ENCODE measurements at regions not wholly inside any gene's neighbourhood (a gene's known extent, or its start where the extent isn't known, plus 50 kb on each side); places are given as distances from the start of the nearest gene placed in this dataset.

DNA sequence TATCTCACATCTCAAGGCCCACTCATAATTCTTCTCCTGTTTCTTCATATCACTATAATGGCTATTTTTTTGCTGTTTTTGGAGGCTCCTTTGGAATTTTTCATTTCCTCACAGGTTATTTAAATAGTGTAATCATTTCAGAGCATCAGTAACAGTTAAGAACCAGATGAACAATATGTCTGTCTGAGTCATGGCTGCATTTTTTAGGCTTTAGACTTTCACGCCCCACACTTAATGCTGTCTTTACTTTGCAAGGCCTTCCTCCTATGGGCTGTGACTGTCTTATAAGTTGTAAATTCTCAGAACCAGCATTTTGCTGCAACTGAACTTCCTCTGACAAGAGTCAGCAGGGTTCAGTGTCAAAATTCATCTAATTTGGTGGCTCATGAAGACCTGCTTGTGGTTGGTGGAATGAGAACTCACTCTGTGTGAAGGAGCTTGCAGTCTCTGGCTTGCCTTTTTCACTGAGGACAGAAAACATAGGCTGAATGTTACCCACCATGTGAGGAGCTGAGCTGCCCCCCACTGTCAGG lies 56.1 kb upstream of the NLGN4Y start:
- no peak overlapping the region for H4K91ac ChIP-seq (replicated peaks; ENCODE audit: insufficient read length, low read length)
- no peak overlapping the region for H4K5ac ChIP-seq (ENCODE audit: insufficient read length, low read depth, low read length)
- H3K4ac ChIP-seq (replicated peaks; ENCODE audit: insufficient read length, low read depth, low read length): no peak overlapping the region
- no peak overlapping the region for H3K9ac ChIP-seq (replicated peaks in 1 of 4; ENCODE audit: extremely low read depth in 1 of 4, low read depth in 3 of 4, low read length in 3 of 4)
- no peak overlapping the region for H2AK5ac ChIP-seq (ENCODE audit: low read depth, low read length)
- no peak overlapping the region for H3K4me2 ChIP-seq (ENCODE audit: insufficient read depth in 1 of 2, low read depth in 2 of 2, low read length in 2 of 2)
- H3K9me3 ChIP-seq (ENCODE audit: insufficient read depth in 2 of 2, low read depth in 1 of 2, low read length in 1 of 2): no peaks in the 10 kb centered on the region
- H3K18ac ChIP-seq (ENCODE audit: extremely low read depth, low read length): no peak overlapping the region
- no peaks in the 10 kb centered on the region for H3K79me1 ChIP-seq (ENCODE audit: low read depth, low read length)
- H4K20me1 ChIP-seq (replicated peaks in 1 of 2; ENCODE audit: control insufficient read depth in 1 of 2, insufficient read depth in 2 of 2, low read length in 2 of 2): no peaks in the 10 kb centered on the region
- ChIA-PET POLR2A (ENCODE audit: partially characterized antibody) (no interaction called here), CTCF (ENCODE audit: partially characterized antibody) (no interaction called here)
- no peak for FAIRE-seq
- H3K14ac ChIP-seq (ENCODE audit: insufficient read length): no peak overlapping the region
- H3K36me3 ChIP-seq (ENCODE audit: control insufficient read depth in 2 of 4, insufficient read depth in 4 of 4, low read length in 3 of 4): no peaks in the 10 kb centered on the region
- H2BK15ac ChIP-seq (ENCODE audit: low read length): no peak overlapping the region
- no peak overlapping the region for H2BK5ac ChIP-seq (ENCODE audit: low read depth, low read length)
- no peak overlapping the region for H4K8ac ChIP-seq (ENCODE audit: extremely low read depth, insufficient read depth, low read length)
- no peak overlapping the region for H3K4me3 ChIP-seq (ENCODE audit: extremely low read depth in 1 of 4, insufficient read depth in 2 of 4, low read depth in 3 of 4, low read length in 4 of 4)
- no peak overlapping the region for H2AFZ ChIP-seq (ENCODE audit: low read length)
- no peak overlapping the region for H2BK12ac ChIP-seq (ENCODE audit: low read depth, low read length)
- H3K23me2 ChIP-seq (ENCODE audit: low read depth, low read length): no peaks in the 10 kb centered on the region
- no peak overlapping the region for H3K27ac ChIP-seq (ENCODE audit: low read depth, low read length)
- H2BK120ac ChIP-seq (replicated peaks; ENCODE audit: low read depth, low read length): no peak overlapping the region
- H3K56ac ChIP-seq (replicated peaks; ENCODE audit: insufficient read length, low read depth, low read length): no peak overlapping the region
- no peak overlapping the region for H3K23ac ChIP-seq (ENCODE audit: insufficient read length)
- DNase-seq (ENCODE audit: low read depth in 1 of 2, low spot score in 2 of 2): no peak
- no peaks in the 10 kb centered on the region for H3K27me3 ChIP-seq (replicated peaks in 1 of 4; ENCODE audit: control insufficient read depth in 3 of 4, extremely low read depth in 1 of 4, insufficient read depth in 3 of 4, low read length in 3 of 4)
- no peaks in the 10 kb centered on the region for H3K79me2 ChIP-seq (ENCODE audit: control insufficient read depth in 1 of 2, insufficient read depth in 2 of 2, low read length in 2 of 2)
- H3K4me1 ChIP-seq (replicated peaks in 1 of 4; ENCODE audit: control insufficient read depth in 3 of 4, insufficient read depth in 4 of 4, low read length in 3 of 4): peaks cover 0 to 6% (median 1%) of the 10 kb centered on the region in 4 experiments; a peak in 2 of 7 replicates
- WGBS, 2 experiments (ENCODE audit: extremely low coverage in 1 of 2, insufficient coverage in 1 of 2, insufficient read length in 1 of 2, insufficient replicate concordance in 2 of 2, low coverage in 1 of 2, low lambda C conversion rate in 2 of 2, missing lambda C conversion rate in 1 of 2): 78% methylated on average over 1 of the region's 1 CpG; no CpG with 5 or more reads in 1 of the 2 experiments
- no peak overlapping the region for H2BK20ac ChIP-seq (ENCODE audit: low read length)
- TF ChIP-seq GTF2F1 (IDR thresholded peaks at IDR 0.05; ENCODE audit: borderline replicate concordance, low read depth, low read length): no peak
- TF ChIP-seq ZNF274 (IDR thresholded peaks at IDR 0.05; ENCODE audit: borderline replicate concordance, extremely low read depth, low read length): no peak
- TF ChIP-seq CHD1 (IDR thresholded peaks at IDR 0.05; ENCODE audit: low read depth, low read length): no peak
- TF ChIP-seq BCL11A (IDR thresholded peaks at IDR 0.05; ENCODE audit: low read depth in 2 of 2, low read length in 2 of 2): no peak
- no peak for TF ChIP-seq BACH1 (IDR thresholded peaks at IDR 0.05; ENCODE audit: low read length)
- TF ChIP-seq MAFK (IDR thresholded peaks at IDR 0.05; ENCODE audit: low read depth, low read length): no peak
- no peak for TF ChIP-seq RXRA (IDR thresholded peaks at IDR 0.05; ENCODE audit: insufficient read depth, low read depth, low read length)
- TF ChIP-seq RAD21 (IDR thresholded peaks at IDR 0.05 in 1 of 2, conservative IDR thresholded peaks at IDR 0.05 in 1 of 2; ENCODE audit: low read depth in 2 of 2, low read length in 2 of 2): no peak
- TF ChIP-seq, protein P1, sequence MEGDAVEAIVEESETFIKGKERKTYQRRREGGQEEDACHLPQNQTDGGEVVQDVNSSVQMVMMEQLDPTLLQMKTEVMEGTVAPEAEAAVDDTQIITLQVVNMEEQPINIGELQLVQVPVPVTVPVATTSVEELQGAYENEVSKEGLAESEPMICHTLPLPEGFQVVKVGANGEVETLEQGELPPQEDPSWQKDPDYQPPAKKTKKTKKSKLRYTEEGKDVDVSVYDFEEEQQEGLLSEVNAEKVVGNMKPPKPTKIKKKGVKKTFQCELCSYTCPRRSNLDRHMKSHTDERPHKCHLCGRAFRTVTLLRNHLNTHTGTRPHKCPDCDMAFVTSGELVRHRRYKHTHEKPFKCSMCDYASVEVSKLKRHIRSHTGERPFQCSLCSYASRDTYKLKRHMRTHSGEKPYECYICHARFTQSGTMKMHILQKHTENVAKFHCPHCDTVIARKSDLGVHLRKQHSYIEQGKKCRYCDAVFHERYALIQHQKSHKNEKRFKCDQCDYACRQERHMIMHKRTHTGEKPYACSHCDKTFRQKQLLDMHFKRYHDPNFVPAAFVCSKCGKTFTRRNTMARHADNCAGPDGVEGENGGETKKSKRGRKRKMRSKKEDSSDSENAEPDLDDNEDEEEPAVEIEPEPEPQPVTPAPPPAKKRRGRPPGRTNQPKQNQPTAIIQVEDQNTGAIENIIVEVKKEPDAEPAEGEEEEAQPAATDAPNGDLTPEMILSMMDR (IDR thresholded peaks at IDR 0.05; ENCODE audit: control extremely low read depth in 1 of 3, insufficient read depth in 1 of 3, low read depth in 1 of 3, low read length in 3 of 3): no peak
- no peak for TF ChIP-seq KDM1A (IDR thresholded peaks at IDR 0.05; ENCODE audit: borderline replicate concordance, low read length)
- no peak for TF ChIP-seq POLR2A (IDR thresholded peaks at IDR 0.05; ENCODE audit: control extremely low read depth in 1 of 2, low read depth in 2 of 2, low read length in 2 of 2)
- TF ChIP-seq, protein P2, sequence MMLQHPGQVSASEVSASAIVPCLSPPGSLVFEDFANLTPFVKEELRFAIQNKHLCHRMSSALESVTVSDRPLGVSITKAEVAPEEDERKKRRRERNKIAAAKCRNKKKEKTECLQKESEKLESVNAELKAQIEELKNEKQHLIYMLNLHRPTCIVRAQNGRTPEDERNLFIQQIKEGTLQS (IDR thresholded peaks at IDR 0.05; ENCODE audit: insufficient read depth, low read depth, low read length): no peak
